IMR-90 (cell line): ENCODE measurements at regions not wholly inside any gene's neighbourhood (a gene's known extent, or its start where the extent isn't known, plus 50 kb on each side); places are given as distances from the start of the nearest gene placed in this dataset.

Experiments used
- ATAC-seq: fragments of 200-7000 bp; cut with Tn5 transposase; 2 replicates; pipeline ENCODE4 v1.9.1; 2020; ENCODE audit warnings: low read depth, mild to moderate bottlenecking, moderate library complexity
- BruUV-seq: library from RNA; stranded (reverse); fragments of 400-500 nt; replicated peaks from 2 replicates; lab custom pipeline; 2021; lab: Mats Ljungman, UMichigan
- CTCF ChIA-PET: fragments of 300-600 bp; formaldehyde crosslinking; extraction: SDS; loops from one replicate; lab custom pipeline; 2021; ENCODE audit warnings: antibody characterized with exemption; lab: Yijun Ruan, JAX
- POLR2A ChIA-PET: fragments of 300-600 bp; sonication (Branson Sonifier 250); formaldehyde crosslinking; loops from one replicate; lab custom pipeline; 2022; ENCODE audit warnings: antibody characterized with exemption; ENCODE audit not compliant: unreplicated experiment; lab: Charles Lee
- DNase-seq: peaks from one replicate; pipeline ENCODE4 v3.0.0; 2013
- H2AFZ ChIP-seq: replicated peaks from 2 replicates; pipeline ENCODE3; 2013; ENCODE audit warnings: low read length, mild to moderate bottlenecking; ENCODE audit not compliant: poor library complexity
- H2AK5ac ChIP-seq: 2 replicates; pipeline ENCODE4 v1.6.1; 2013; ENCODE audit warnings: low read depth, low read length, inconsistent platforms
- H2AK9ac ChIP-seq: replicated peaks from 2 replicates; pipeline ENCODE3; 2013; ENCODE audit warnings: mild to moderate bottlenecking, low read depth, low read length, moderate library complexity; ENCODE audit not compliant: poor library complexity
- H2BK120ac ChIP-seq: 2 replicates; pipeline ENCODE4 v1.6.1; 2013; ENCODE audit warnings: low read depth, low read length, inconsistent platforms
- H2BK15ac ChIP-seq: 3 replicates; pipeline ENCODE4 v1.6.1; 2013; ENCODE audit warnings: low read depth, low read length, inconsistent platforms
- H2BK20ac ChIP-seq: 2 replicates; pipeline ENCODE4 v1.6.1; 2013; ENCODE audit warnings: low read depth, mild to moderate bottlenecking, inconsistent platforms, low read length, moderate library complexity
- H2BK5ac ChIP-seq: 2 replicates; pipeline ENCODE4 v1.6.1; 2013; ENCODE audit warnings: mild to moderate bottlenecking, low read depth, low read length, inconsistent platforms; ENCODE audit not compliant: poor library complexity, severe bottlenecking
- H3K14ac ChIP-seq: replicated peaks from 2 replicates; pipeline ENCODE4 v1.6.1; 2013; ENCODE audit warnings: low read depth, low read length, inconsistent platforms
- H3K18ac ChIP-seq: 2 replicates; pipeline ENCODE4 v1.6.1; 2013; ENCODE audit warnings: low read depth, low read length, control low read depth
- H3K23ac ChIP-seq: 2 replicates; pipeline ENCODE4 v1.6.1; 2013; ENCODE audit warnings: low read depth, low read length, inconsistent platforms
- H3K27ac ChIP-seq: 2 replicates; pipeline ENCODE4 v1.5.1; 2013; ENCODE audit warnings: mild to moderate bottlenecking, control low read depth, low read length; ENCODE audit not compliant: insufficient read depth
- H3K27me3 ChIP-seq: 2 replicates; pipeline ENCODE4 v1.6.1; 2013; ENCODE audit warnings: low read length; ENCODE audit not compliant: control insufficient read depth, insufficient read depth
- H3K36me3 ChIP-seq: 2 replicates; pipeline ENCODE4 v1.6.1; 2013; ENCODE audit warnings: low read length, mixed read lengths; ENCODE audit not compliant: control insufficient read depth, insufficient read depth
- H3K4ac ChIP-seq: 2 replicates; pipeline ENCODE4 v1.6.1; 2013; ENCODE audit warnings: low read depth, low read length, inconsistent platforms
- H3K4me1 ChIP-seq: 2 replicates; pipeline ENCODE4 v1.6.1; 2013; ENCODE audit warnings: low read length, mixed read lengths; ENCODE audit not compliant: control insufficient read depth, insufficient read depth
- H3K4me2 ChIP-seq: 2 replicates; pipeline ENCODE4 v1.6.1; 2013; ENCODE audit warnings: low read depth, mild to moderate bottlenecking, control low read depth, low read length, moderate library complexity
- H3K4me3 ChIP-seq: 2 replicates; pipeline ENCODE4 v1.5.1; 2013; ENCODE audit warnings: low read depth, mild to moderate bottlenecking, control low read depth, low read length, moderate library complexity; ENCODE audit not compliant: insufficient read depth
- H3K56ac ChIP-seq: 2 replicates; pipeline ENCODE4 v1.6.1; 2013; ENCODE audit warnings: low read length, inconsistent platforms; ENCODE audit not compliant: insufficient read depth; ENCODE audit errors: extremely low read depth
- H3K79me1 ChIP-seq, 2 experiments: 2 replicates each; pipeline ENCODE4 v1.6.1; 2013; ENCODE audit warnings: low read length in 2 of 2, inconsistent platforms in 1 of 2, low read depth in 1 of 2
- H3K9ac ChIP-seq: 2 replicates; pipeline ENCODE4 v1.6.1; 2013; ENCODE audit warnings: low read depth, low read length, control low read depth
- H3K9me1 ChIP-seq: 2 replicates; pipeline ENCODE4 v1.6.1; 2013; ENCODE audit warnings: low read length, inconsistent platforms; ENCODE audit not compliant: insufficient read depth
- H3K9me3 ChIP-seq: 2 replicates; pipeline ENCODE4 v1.6.1; 2013; ENCODE audit warnings: low read length; ENCODE audit not compliant: control insufficient read depth, insufficient read depth
- H4K20me1 ChIP-seq: 2 replicates; pipeline ENCODE4 v1.6.1; 2013; ENCODE audit warnings: low read length, inconsistent platforms; ENCODE audit not compliant: insufficient read depth
- H4K5ac ChIP-seq: 2 replicates; pipeline ENCODE4 v1.6.1; 2013; ENCODE audit warnings: mild to moderate bottlenecking, low read depth, low read length, control low read depth
- H4K8ac ChIP-seq, 2 experiments: 2 replicates each; pipeline ENCODE4 v1.6.1; 2013; ENCODE audit warnings: low read depth in 2 of 2, low read length in 2 of 2, control low read depth in 1 of 2, inconsistent platforms in 1 of 2
- H4K91ac ChIP-seq: 2 replicates; pipeline ENCODE4 v1.6.1; 2013; ENCODE audit warnings: low read depth, low read length, inconsistent platforms; ENCODE audit not compliant: insufficient read depth
- MAZ ChIP-seq: IDR thresholded peaks from 2 replicates; pipeline ENCODE4 v1.6.1; 2012; ENCODE audit warnings: low read depth, mild to moderate bottlenecking, low read length, improper control_type of control experiment, moderate library complexity, borderline replicate concordance
- RFX5 ChIP-seq: IDR thresholded peaks from 2 replicates; pipeline ENCODE4 v1.8.0; 2012; ENCODE audit warnings: low read depth, mild to moderate bottlenecking, low read length, moderate library complexity
- WGBS, 2 experiments: methylation state at CpG; one replicate each; pipeline versions ENCODE4 v1.1.5 to v1.1.7; 2013; ENCODE audit warnings: missing lambda C conversion rate in 2 of 2; ENCODE audit not compliant: insufficient read length in 1 of 2; ENCODE audit errors: extremely low coverage in 2 of 2; 5-methylcytosine and 5-hydroxymethylcytosine counted together
- dilution Hi-C: fragments of 300-500 bp; cut with HindIII; formaldehyde crosslinking; loops from one replicate; pipeline ENCODE4 v1.14.3; 2018; ENCODE audit warnings: low sequenced_read_pairs; ENCODE audit not compliant: unreplicated experiment
- in situ Hi-C: fragments of 300-500 bp; cut with MboI; formaldehyde crosslinking; loops from 3 replicates; pipeline ENCODE4 v1.14.3; 2019; ENCODE audit warnings: low sequenced_read_pairs, inconsistent platforms, mixed read lengths
- intact Hi-C: fragments of 100-400 bp; cut with micrococcal nuclease; formaldehyde crosslinking; loops from 2 replicates; pipeline ENCODE4 v1.10.0; 2022
- TF ChIP-seq, protein P1 (sequence below): fragments of 150-350 bp; IDR thresholded peaks from 2 replicates; pipeline ENCODE4 v1.6.1; 2017; ENCODE audit warnings: mild to moderate bottlenecking, antibody characterized with exemption, low read length, low read depth

DNA sequence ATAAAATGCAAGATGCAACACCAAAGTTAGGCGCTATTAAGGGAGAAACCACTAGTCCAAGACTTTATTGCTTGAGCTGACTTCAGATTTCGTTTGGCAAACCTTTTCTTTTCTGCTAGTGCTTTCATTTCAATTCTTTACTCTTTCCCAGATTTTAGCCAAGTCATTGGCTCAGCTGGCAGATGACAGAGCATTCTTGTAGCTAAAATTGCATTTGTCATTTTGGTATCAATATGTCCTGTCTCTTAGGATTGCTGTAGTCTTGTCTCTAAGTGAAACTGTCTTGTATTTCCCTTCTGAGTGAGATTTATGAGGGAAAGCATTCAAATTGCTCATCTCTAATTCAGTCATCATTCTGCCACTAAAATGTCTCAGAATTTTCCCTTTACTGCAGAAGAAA lies 335.1 kb downstream of the METTL4 start:
- Histone ChIP-seq H3K27ac (no peak overlapping the region), H3K9ac (no peak overlapping the region), H3K4me3 (no peak overlapping the region), H2BK5ac (no peak overlapping the region), H2BK20ac (no peak overlapping the region), H3K4me2 (no peak overlapping the region), H3K4me1 (peaks cover 5% of the 10 kb centered on the region; the same call in 1 of the 2 replicates), H4K20me1 (no peaks in the 10 kb centered on the region), H3K27me3 (no peaks in the 10 kb centered on the region; the same call in 1 of the 2 replicates), H3K4ac (no peak overlapping the region), H3K18ac (no peak overlapping the region), H3K9me1 (0 out of 2 replicates have a peak, but pooled peaks cover 2% of the 10 kb centered on the region), H2AK9ac (no peak overlapping the region), H3K23ac (no peak overlapping the region), H2BK15ac (no peak overlapping the region), H4K5ac (no peak overlapping the region), H2BK120ac (no peak overlapping the region), H3K56ac (no peak overlapping the region), H3K36me3 (no peaks in the 10 kb centered on the region), H3K9me3 (no peaks in the 10 kb centered on the region), H3K79me1 (no peaks in the 10 kb centered on the region), H3K14ac (no peak overlapping the region), H4K8ac (no peak overlapping the region), H4K91ac (no peak overlapping the region), H2AFZ (no peak overlapping the region), H2AK5ac (no peak overlapping the region)
- TF ChIP-seq RFX5, result no peak
- TF ChIP-seq, protein P1, sequence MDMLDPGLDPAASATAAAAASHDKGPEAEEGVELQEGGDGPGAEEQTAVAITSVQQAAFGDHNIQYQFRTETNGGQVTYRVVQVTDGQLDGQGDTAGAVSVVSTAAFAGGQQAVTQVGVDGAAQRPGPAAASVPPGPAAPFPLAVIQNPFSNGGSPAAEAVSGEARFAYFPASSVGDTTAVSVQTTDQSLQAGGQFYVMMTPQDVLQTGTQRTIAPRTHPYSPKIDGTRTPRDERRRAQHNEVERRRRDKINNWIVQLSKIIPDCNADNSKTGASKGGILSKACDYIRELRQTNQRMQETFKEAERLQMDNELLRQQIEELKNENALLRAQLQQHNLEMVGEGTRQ, result no peak
- TF ChIP-seq MAZ, result no peak
- in situ Hi-C loops, result no loop called here
- ATAC-seq (no peak), DNase-seq (no peak)
- no TSS peak for BruUV-seq
- intact Hi-C loops, result no loop called here
- dilution Hi-C loops, result no loop called here
- WGBS, 2 experiments, result 67% methylated on average over 1 of the region's 2 CpGs; no CpG with 5 or more reads in 1 of the 2 experiments
- POLR2A ChIA-PET, result interaction anchor here (0.6 kb wide), 1 partner anchor 32 kb away, joined by 3 read pairs; no protein-coding TSS in a partner anchor
- CTCF ChIA-PET, result no interaction called here
